Liver (tissue), 8 donors: ENCODE measurements at regions not wholly inside any gene's neighbourhood (a gene's known extent, or its start where the extent isn't known, plus 50 kb on each side); places are given as distances from the start of the nearest gene placed in this dataset.
"Not testable (repeated sequence)": the region's sequence is repeated elsewhere in the genome, so short reads cannot be mapped to it uniquely, and the experiment has no call there.

Source experiments
- DNase-seq: peaks from one replicate; pipeline ENCODE4 v3.0.0-alpha.2; 2017; ENCODE audit warnings: low spot score
- H3K27ac ChIP-seq, 2 donors: one replicate each; pipeline ENCODE4 v1.7.0; 2013; ENCODE audit warnings: inconsistent platforms in 2 of 2, low read length in 2 of 2, control low read depth in 1 of 2, low read depth in 1 of 2, mild to moderate bottlenecking in 1 of 2
- H3K27me3 ChIP-seq, 4 donors: one replicate each; pipeline versions ENCODE4 v1.6.1 to v1.7.0; 2013; ENCODE audit warnings: low read length in 3 of 4, inconsistent platforms in 1 of 4, mild to moderate bottlenecking in 1 of 4, moderate library complexity in 1 of 4; ENCODE audit not compliant: control insufficient read depth in 4 of 4, insufficient read depth in 4 of 4
- H3K36me3 ChIP-seq, 4 donors: one replicate each; pipeline versions ENCODE4 v1.6.1 to v1.7.0; 2013; ENCODE audit warnings: low read length in 3 of 4, mild to moderate bottlenecking in 3 of 4, low read depth in 1 of 4, moderate library complexity in 1 of 4; ENCODE audit not compliant: control insufficient read depth in 4 of 4, insufficient read depth in 3 of 4
- H3K4me1 ChIP-seq, 4 donors: one replicate each; pipeline versions ENCODE4 v1.6.1 to v1.7.0; 2013; ENCODE audit warnings: low read length in 3 of 4, mild to moderate bottlenecking in 3 of 4, moderate library complexity in 1 of 4; ENCODE audit not compliant: control insufficient read depth in 4 of 4, insufficient read depth in 4 of 4
- H3K4me3 ChIP-seq, 3 donors: one replicate each; pipeline versions ENCODE4 v1.6.1 to v1.7.0; 2013; ENCODE audit warnings: low read length in 3 of 3, control low read depth in 1 of 3, low read depth in 1 of 3, mild to moderate bottlenecking in 1 of 3
- H3K9ac ChIP-seq, 2 donors: one replicate each; pipeline ENCODE4 v1.7.0; 2013; ENCODE audit warnings: low read length in 2 of 2, mild to moderate bottlenecking in 2 of 2, moderate library complexity in 2 of 2, control low read depth in 1 of 2, low read depth in 1 of 2
- H3K9me3 ChIP-seq, 4 donors: one replicate each; pipeline versions ENCODE4 v1.6.1 to v1.7.0; 2013; ENCODE audit warnings: low read length in 3 of 4; ENCODE audit not compliant: control insufficient read depth in 4 of 4
- ATF3 ChIP-seq: IDR thresholded peaks from 2 replicates; pipeline ENCODE4 v1.6.1; 2016; ENCODE audit warnings: antibody characterized with exemption
- CTCF ChIP-seq: fragments of 150-350 bp; IDR thresholded peaks from 2 replicates; pipeline ENCODE4 v1.5.1; 2017; ENCODE audit warnings: improper control_type of control experiment, low read depth, low read length; ENCODE audit not compliant: missing input control
- EGR1 ChIP-seq, 2 donors: IDR thresholded peaks; 2 replicates each; pipeline ENCODE4 v1.6.1; 2016 to 2018; ENCODE audit warnings: antibody characterized with exemption in 2 of 2, low read depth in 2 of 2
- FOXA1 ChIP-seq: IDR thresholded peaks from 2 replicates; pipeline ENCODE4 v1.6.1; 2016; ENCODE audit warnings: antibody characterized with exemption
- FOXA2 ChIP-seq: IDR thresholded peaks from 2 replicates; pipeline ENCODE4 v1.6.1; 2016; ENCODE audit warnings: antibody characterized with exemption
- GABPA ChIP-seq, 2 donors: IDR thresholded peaks in 1 of 2; conservative IDR thresholded peaks in 1 of 2; 2 replicates each; pipeline ENCODE4 v1.6.1; 2016; ENCODE audit warnings: antibody characterized with exemption in 2 of 2, mild to moderate bottlenecking in 1 of 2, moderate library complexity in 1 of 2
- HNF4A ChIP-seq, 2 donors: conservative IDR thresholded peaks; 2 replicates each; pipeline ENCODE4 v1.6.1; 2016; ENCODE audit warnings: antibody characterized with exemption in 2 of 2, mild to moderate bottlenecking in 2 of 2
- HNF4G ChIP-seq: IDR thresholded peaks from 2 replicates; pipeline ENCODE4 v1.6.1; 2016; ENCODE audit warnings: antibody characterized with exemption
- JUND ChIP-seq, 2 donors: IDR thresholded peaks; 2 replicates each; pipeline ENCODE4 v1.6.1; 2016; ENCODE audit warnings: antibody characterized with exemption in 2 of 2
- MAX ChIP-seq: IDR thresholded peaks from 2 replicates; pipeline ENCODE4 v1.6.1; 2016; ENCODE audit warnings: antibody characterized with exemption
- NR2F2 ChIP-seq: IDR thresholded peaks from 2 replicates; pipeline ENCODE4 v1.6.1; 2016; ENCODE audit warnings: antibody characterized with exemption
- RAD21 ChIP-seq, 2 donors: IDR thresholded peaks; 2 replicates each; pipeline ENCODE4 v1.6.1; 2016; ENCODE audit warnings: antibody characterized with exemption in 2 of 2, mild to moderate bottlenecking in 2 of 2
- REST ChIP-seq: IDR thresholded peaks from 2 replicates; pipeline ENCODE4 v1.6.1; 2016; ENCODE audit warnings: antibody characterized with exemption, mild to moderate bottlenecking
- RXRA ChIP-seq, 2 donors: IDR thresholded peaks; 2 replicates each; pipeline ENCODE4 v1.6.1; 2017 to 2018; ENCODE audit warnings: antibody characterized with exemption in 2 of 2, mild to moderate bottlenecking in 1 of 2
- SP1 ChIP-seq: IDR thresholded peaks from 2 replicates; pipeline ENCODE4 v1.6.1; 2018; ENCODE audit warnings: antibody characterized with exemption, mild to moderate bottlenecking
- TAF1 ChIP-seq: conservative IDR thresholded peaks from 2 replicates; pipeline ENCODE4 v1.6.1; 2016; ENCODE audit warnings: antibody characterized with exemption, mild to moderate bottlenecking
- YY1 ChIP-seq: IDR thresholded peaks from 2 replicates; pipeline ENCODE4 v1.6.1; 2016; ENCODE audit warnings: antibody characterized with exemption, mild to moderate bottlenecking
- ZBTB33 ChIP-seq: IDR thresholded peaks from 2 replicates; pipeline ENCODE4 v1.6.1; 2016; ENCODE audit warnings: antibody characterized with exemption
- WGBS: extraction: QIAGEN DNeasy Blood & Tissue Kit; methylation state at CpG from one replicate; pipeline ENCODE4 v1.1.7; 2013; 5-methylcytosine and 5-hydroxymethylcytosine counted together
- donor health status: healthy.
- donor health status: healthy.
- donor health status: healthy.
- donor health status: healthy.
- donor health status: healthy.

- DNase-seq = no peak
- TF ChIP-seq YY1 (no peak), RXRA (IDR thresholded peaks at IDR 0.05) (peak; percentile 85 to 87), HNF4A (conservative IDR thresholded peaks at IDR 0.05) (peak; percentile 61 to 71), HNF4G (no peak), CTCF (no peak), NR2F2 (no peak), MAX (no peak), JUND (IDR thresholded peaks at IDR 0.05) (peak; percentile 97 to 98), FOXA1 (peak; percentile 8), TAF1 (no peak), ATF3 (peak; percentile 86), ZBTB33 (peak; percentile 34), GABPA (IDR thresholded peaks at IDR 0.05 in 1 of 2, conservative IDR thresholded peaks at IDR 0.05 in 1 of 2) (no peak), SP1 (peak; percentile 72), REST (peak; percentile 66), FOXA2 (peak; percentile 14), RAD21 (IDR thresholded peaks at IDR 0.05) (peak; percentile 42 to 53), EGR1 (IDR thresholded peaks at IDR 0.05; ENCODE audit: low read depth in 2 of 2) (no peak)
- Histone ChIP-seq H3K27ac (peak overlapping the region; percentile 25 to 42), H3K36me3 (no peaks in the 10 kb centered on the region), H3K27me3 (no peaks in the 10 kb centered on the region), H3K4me1 (peaks cover 0 to 7% (median 0%) of the 10 kb centered on the region in 4 donors), H3K9ac (peak overlapping the region in 1 of 2 donors; percentile 43), H3K4me3 (no peak overlapping the region), H3K9me3 (no peaks in the 10 kb centered on the region)
- WGBS = 50% methylated on average over 5 of the region's 5 CpGs
Measured at GRCh38 chr1:221961532-221962292, 219.8 kb upstream of the DUSP10 start.

- H3K4me3 ChIP-seq, H3K36me3 ChIP-seq, H3K9ac ChIP-seq, H3K9me3 ChIP-seq, H3K27ac ChIP-seq, H3K27me3 ChIP-seq, H3K4me1 ChIP-seq, DNase-seq: not testable (repeated sequence)
- WGBS = 76% methylated on average over 2 of the region's 2 CpGs
Measured at GRCh38 chr1:221958161-221958562, 216.3 kb upstream of the DUSP10 start.

- not testable (repeated sequence) for H3K27me3 ChIP-seq, H3K27ac ChIP-seq, DNase-seq, H3K4me1 ChIP-seq, H3K9ac ChIP-seq, H3K4me3 ChIP-seq, H3K9me3 ChIP-seq, H3K36me3 ChIP-seq
- 99% methylated on average over 3 of the region's 3 CpGs for WGBS
Measured at GRCh38 chr1:221957350-221957749, 215.5 kb upstream of the DUSP10 start.
